Mucosa of rectum (tissue), 2 donors: ENCODE measurements at regions not wholly inside any gene's neighbourhood (a gene's known extent, or its start where the extent isn't known, plus 50 kb on each side); places are given as distances from the start of the nearest gene placed in this dataset.
"Not testable (repeated sequence)": the region's sequence is repeated elsewhere in the genome, so short reads cannot be mapped to it uniquely, and the experiment has no call there.

Experiments
- H3K27ac ChIP-seq, 2 donors: one replicate each; pipeline ENCODE4 v1.7.0; 2013; ENCODE audit warnings: inconsistent platforms in 2 of 2, low read depth in 2 of 2, low read length in 2 of 2
- H3K27me3 ChIP-seq, 2 donors: one replicate each; pipeline ENCODE4 v1.7.0; 2013; ENCODE audit warnings: low read length in 2 of 2; ENCODE audit not compliant: control insufficient read depth in 2 of 2, insufficient read depth in 2 of 2
- H3K36me3 ChIP-seq, 2 donors: one replicate each; pipeline ENCODE4 v1.7.0; 2013; ENCODE audit warnings: low read length in 2 of 2; ENCODE audit not compliant: control insufficient read depth in 2 of 2, insufficient read depth in 2 of 2
- H3K4me1 ChIP-seq, 2 donors: one replicate each; pipeline ENCODE4 v1.7.0; 2013; ENCODE audit warnings: low read length in 2 of 2, mild to moderate bottlenecking in 1 of 2; ENCODE audit not compliant: control insufficient read depth in 2 of 2, insufficient read depth in 2 of 2
- H3K4me3 ChIP-seq, 2 donors: one replicate each; pipeline ENCODE4 v1.7.0; 2013; ENCODE audit warnings: low read length in 2 of 2
- H3K9ac ChIP-seq, 2 donors: one replicate each; pipeline ENCODE4 v1.7.0; 2013; ENCODE audit warnings: low read length in 2 of 2, low read depth in 1 of 2, mild to moderate bottlenecking in 1 of 2
- H3K9me3 ChIP-seq, 2 donors: one replicate each; pipeline ENCODE4 v1.7.0; 2013; ENCODE audit warnings: low read length in 2 of 2; ENCODE audit not compliant: control insufficient read depth in 2 of 2
- donor health status: healthy.
- donor health status: Normal muscosa, but diverticular disease.

- H3K4me3 ChIP-seq = no peak overlapping the region
- H3K9ac ChIP-seq = no peak overlapping the region
- no peaks in the 10 kb centered on the region for H3K4me1 ChIP-seq
- no peaks in the 10 kb centered on the region for H3K9me3 ChIP-seq
- no peak overlapping the region for H3K27ac ChIP-seq
- no peaks in the 10 kb centered on the region for H3K36me3 ChIP-seq
- no peaks in the 10 kb centered on the region for H3K27me3 ChIP-seq
Measured at GRCh38 chr4:10808591-10808990, 124.0 kb upstream of the CLNK start.

GRCh38 chr4:10806953-10807645 is 122.5 kb upstream of the CLNK start:
- H3K36me3 ChIP-seq = no peaks in the 10 kb centered on the region
- H3K27ac ChIP-seq = no peak overlapping the region
- no peak overlapping the region for H3K4me3 ChIP-seq
- H3K9ac ChIP-seq = no peak overlapping the region
- no peaks in the 10 kb centered on the region for H3K9me3 ChIP-seq
- H3K4me1 ChIP-seq = no peaks in the 10 kb centered on the region
- no peaks in the 10 kb centered on the region for H3K27me3 ChIP-seq

- H3K27me3 ChIP-seq = no peaks in the 10 kb centered on the region
- H3K4me3 ChIP-seq = no peak overlapping the region
- H3K27ac ChIP-seq = no peak overlapping the region
- no peaks in the 10 kb centered on the region for H3K9me3 ChIP-seq
- no peak overlapping the region for H3K9ac ChIP-seq
- no peaks in the 10 kb centered on the region for H3K36me3 ChIP-seq
- H3K4me1 ChIP-seq = no peaks in the 10 kb centered on the region
Measured at GRCh38 chr4:10803713-10804343, 119.3 kb upstream of the CLNK start.

- Histone ChIP-seq H3K4me1 (no peaks in the 10 kb centered on the region), H3K9ac (no peak overlapping the region), H3K36me3 (no peaks in the 10 kb centered on the region), H3K27ac (no peak overlapping the region), H3K9me3 (no peaks in the 10 kb centered on the region), H3K27me3 (no peaks in the 10 kb centered on the region), H3K4me3 (no peak overlapping the region)
Measured at GRCh38 chr4:10787365-10787764, 102.8 kb upstream of the CLNK start.

- no peaks in the 10 kb centered on the region for H3K4me1 ChIP-seq
- no peak overlapping the region for H3K27ac ChIP-seq
- no peaks in the 10 kb centered on the region for H3K9me3 ChIP-seq
- H3K9ac ChIP-seq = no peak overlapping the region
- H3K4me3 ChIP-seq = no peak overlapping the region
- no peaks in the 10 kb centered on the region for H3K27me3 ChIP-seq
- no peaks in the 10 kb centered on the region for H3K36me3 ChIP-seq
Measured at GRCh38 chr4:10784621-10785020, 100.1 kb upstream of the CLNK start.

- H3K4me3 ChIP-seq = no peak overlapping the region
- H3K4me1 ChIP-seq = no peaks in the 10 kb centered on the region
- no peaks in the 10 kb centered on the region for H3K27me3 ChIP-seq
- H3K36me3 ChIP-seq = no peaks in the 10 kb centered on the region
- H3K9ac ChIP-seq = no peak overlapping the region
- no peaks in the 10 kb centered on the region for H3K9me3 ChIP-seq
- H3K27ac ChIP-seq = no peak overlapping the region
Measured at GRCh38 chr4:10783351-10783750, 98.8 kb upstream of the CLNK start.

- Histone ChIP-seq H3K9me3 (no peaks in the 10 kb centered on the region), H3K9ac (no peak overlapping the region), H3K27me3 (no peaks in the 10 kb centered on the region), H3K36me3 (no peaks in the 10 kb centered on the region), H3K27ac (no peak overlapping the region), H3K4me3 (no peak overlapping the region), H3K4me1 (no peaks in the 10 kb centered on the region)
Measured at GRCh38 chr4:10781805-10782204, 97.2 kb upstream of the CLNK start.

- H3K9ac ChIP-seq, H3K9me3 ChIP-seq, H3K27me3 ChIP-seq, H3K4me3 ChIP-seq, H3K36me3 ChIP-seq, H3K4me1 ChIP-seq, H3K27ac ChIP-seq: not testable (repeated sequence)
Measured at GRCh38 chr4:10780803-10781202, 96.2 kb upstream of the CLNK start.

GRCh38 chr4:10775132-10775531 is 90.6 kb upstream of the CLNK start:
- not testable (repeated sequence) for H3K27ac ChIP-seq, H3K4me1 ChIP-seq, H3K9ac ChIP-seq, H3K36me3 ChIP-seq, H3K4me3 ChIP-seq, H3K27me3 ChIP-seq, H3K9me3 ChIP-seq

GRCh38 chr4:10773656-10774055 is 89.1 kb upstream of the CLNK start:
- Histone ChIP-seq H3K9ac (no peak overlapping the region), H3K4me3 (no peak overlapping the region), H3K4me1 (no peaks in the 10 kb centered on the region), H3K9me3 (no peaks in the 10 kb centered on the region), H3K27ac (no peak overlapping the region), H3K27me3 (no peaks in the 10 kb centered on the region), H3K36me3 (no peaks in the 10 kb centered on the region)
